ENCODE measurements at regions not wholly inside any gene's neighbourhood (a gene's known extent, or its start where the extent isn't known, plus 50 kb on each side); places are given as distances from the start of the nearest gene placed in this dataset.

DNA sequence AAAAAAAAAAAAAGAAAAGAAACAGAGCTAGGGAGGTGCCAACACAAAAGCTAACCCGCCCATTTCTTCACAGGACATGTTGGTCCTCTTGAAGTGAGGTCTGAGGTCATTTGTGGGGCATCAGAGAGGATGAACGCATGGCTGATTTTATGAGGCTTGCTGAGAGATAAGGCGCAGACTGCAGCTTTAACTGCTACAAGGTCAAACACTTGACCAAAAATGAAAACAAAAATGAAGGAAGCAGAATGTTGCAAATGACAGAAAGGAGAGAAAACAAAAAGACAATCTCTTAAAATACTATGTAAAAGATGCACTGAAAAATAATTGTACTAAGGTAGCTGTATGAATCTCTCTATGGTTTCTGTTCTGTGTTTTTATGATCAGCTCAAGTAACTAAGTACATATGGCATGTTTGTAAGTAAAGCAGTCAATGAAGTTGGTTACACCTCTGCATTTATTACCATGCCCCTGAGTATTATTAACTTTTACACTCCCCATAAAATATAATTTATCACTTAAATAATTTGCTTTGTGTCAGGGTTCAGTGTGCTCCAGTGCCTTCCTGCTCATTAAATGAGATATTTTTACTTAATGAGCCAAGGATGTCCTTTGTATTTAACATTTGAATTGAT, 249.1 kb upstream of the NR5A2 start:
- no peaks in the 10 kb centered on the region for H3K9me3 ChIP-seq (ENCODE audit: control insufficient read depth in 2 of 2, insufficient read depth in 1 of 2, low read depth in 1 of 2, low read length in 1 of 2)

DNA sequence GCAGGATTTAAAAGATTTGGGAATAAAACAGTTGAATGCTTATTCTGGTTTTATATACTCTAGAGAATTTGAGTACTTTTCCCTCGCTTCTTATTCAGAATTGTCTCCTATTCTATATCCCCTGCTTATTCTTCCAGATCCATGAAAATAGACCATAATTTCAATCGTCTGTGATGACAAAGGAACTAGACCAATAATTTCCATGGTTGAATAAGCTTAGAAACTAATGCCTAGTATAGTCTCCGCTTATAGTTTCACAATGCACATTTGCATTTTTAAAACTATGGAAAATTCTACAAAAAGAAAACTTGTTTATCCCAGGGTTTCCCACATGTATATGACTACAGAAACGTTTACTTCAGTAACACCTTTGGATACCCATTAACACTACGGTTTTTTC, 247.4 kb upstream of the NR5A2 start:
- no peak for FAIRE-seq
- Histone ChIP-seq H3K27me3 (ENCODE audit: control insufficient read depth in 3 of 3, insufficient read depth in 3 of 3, low read length in 3 of 3) (no peaks in the 10 kb centered on the region), H3K9me3 (ENCODE audit: control insufficient read depth in 2 of 2, insufficient read depth in 1 of 2, low read depth in 1 of 2, low read length in 1 of 2) (no peaks in the 10 kb centered on the region), H3K4me1 (ENCODE audit: control insufficient read depth in 3 of 3, insufficient read depth in 2 of 3, low read depth in 1 of 3, low read length in 2 of 3) (peaks cover 0 to 8% (median 0%) of the 10 kb centered on the region in 3 donors), H3K36me3 (ENCODE audit: control insufficient read depth in 3 of 3, insufficient read depth in 2 of 3, low read depth in 1 of 3, low read length in 3 of 3) (no peaks in the 10 kb centered on the region), H3K27ac (ENCODE audit: low read depth in 1 of 3, low read length in 2 of 3) (no peak overlapping the region), H3K4me3 (ENCODE audit: low read depth in 1 of 3, low read length in 3 of 3) (no peak overlapping the region)
- 82 to 94% (median 88%) methylated on average over 5 of the region's 5 CpGs for WGBS, 3 donors
- no peak for DNase-seq

More for the DNA sequence above, 249.1 kb upstream of the NR5A2 start:
- FAIRE-seq (no peak), DNase-seq (peak; percentile 88 to 94)
- H3K27ac ChIP-seq (ENCODE audit: low read depth in 1 of 3, low read length in 2 of 3) = peak overlapping the region in 2 of 3 donors; percentile 31 to 36
- WGBS, 3 donors = 21 to 47% (median 35%) methylated on average over 3 of the region's 3 CpGs
- no peaks in the 10 kb centered on the region for H3K27me3 ChIP-seq (ENCODE audit: control insufficient read depth in 3 of 3, insufficient read depth in 3 of 3, low read length in 3 of 3)
- no peaks in the 10 kb centered on the region for H3K36me3 ChIP-seq (ENCODE audit: control insufficient read depth in 3 of 3, insufficient read depth in 2 of 3, low read depth in 1 of 3, low read length in 3 of 3)
- H3K4me1 ChIP-seq (ENCODE audit: control insufficient read depth in 3 of 3, insufficient read depth in 2 of 3, low read depth in 1 of 3, low read length in 2 of 3) = peaks cover 0 to 8% (median 0%) of the 10 kb centered on the region in 3 donors
- no peak overlapping the region for H3K4me3 ChIP-seq (ENCODE audit: low read depth in 1 of 3, low read length in 3 of 3)

DNA sequence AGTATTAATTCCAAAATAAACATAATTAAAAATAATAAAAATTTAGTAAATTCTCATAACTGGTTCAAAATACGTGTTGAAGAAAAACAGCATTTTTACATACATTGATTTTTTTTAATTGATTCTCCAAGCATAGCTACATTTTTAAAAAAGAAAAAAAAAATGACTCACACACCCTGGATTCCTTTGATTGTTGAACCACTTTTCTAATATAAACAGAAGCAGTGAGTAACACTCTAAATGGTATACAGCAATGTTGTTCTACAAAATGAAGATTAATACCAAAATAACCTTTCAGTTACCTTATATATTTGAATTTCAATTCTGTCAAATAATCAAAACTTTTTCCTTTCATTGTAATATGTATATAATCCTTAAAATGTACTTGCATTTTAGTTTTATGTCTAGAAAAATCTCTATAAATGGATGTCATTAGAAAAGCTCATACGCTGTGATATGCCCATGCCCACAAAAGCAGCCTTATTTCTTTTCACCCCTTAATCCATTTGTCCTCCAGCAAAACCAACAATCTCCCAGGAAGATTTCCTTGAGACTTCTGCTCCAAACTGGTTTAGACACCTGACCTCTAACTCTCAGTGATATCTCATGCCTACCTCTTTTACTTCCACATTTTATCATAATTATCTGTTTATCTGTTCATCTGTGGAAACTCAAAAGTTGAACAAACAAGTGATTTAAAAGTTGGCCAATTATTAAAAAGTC, 246.4 kb upstream of the NR5A2 start:
- FAIRE-seq (no peak), DNase-seq (no peak)
- Histone ChIP-seq H3K27ac (ENCODE audit: low read depth in 1 of 3, low read length in 2 of 3) (no peak overlapping the region), H3K4me3 (ENCODE audit: low read depth in 1 of 3, low read length in 3 of 3) (no peak overlapping the region), H3K36me3 (ENCODE audit: control insufficient read depth in 3 of 3, insufficient read depth in 2 of 3, low read depth in 1 of 3, low read length in 3 of 3) (no peaks in the 10 kb centered on the region), H3K27me3 (ENCODE audit: control insufficient read depth in 3 of 3, insufficient read depth in 3 of 3, low read length in 3 of 3) (no peaks in the 10 kb centered on the region), H3K4me1 (ENCODE audit: control insufficient read depth in 3 of 3, insufficient read depth in 2 of 3, low read depth in 1 of 3, low read length in 2 of 3) (peaks cover 0 to 8% (median 0%) of the 10 kb centered on the region in 3 donors), H3K9me3 (ENCODE audit: control insufficient read depth in 2 of 2, insufficient read depth in 1 of 2, low read depth in 1 of 2, low read length in 1 of 2) (no peaks in the 10 kb centered on the region)
- 93 to 94% (median 94%) methylated on average over 2 of the region's 2 CpGs for WGBS, 3 donors

DNA sequence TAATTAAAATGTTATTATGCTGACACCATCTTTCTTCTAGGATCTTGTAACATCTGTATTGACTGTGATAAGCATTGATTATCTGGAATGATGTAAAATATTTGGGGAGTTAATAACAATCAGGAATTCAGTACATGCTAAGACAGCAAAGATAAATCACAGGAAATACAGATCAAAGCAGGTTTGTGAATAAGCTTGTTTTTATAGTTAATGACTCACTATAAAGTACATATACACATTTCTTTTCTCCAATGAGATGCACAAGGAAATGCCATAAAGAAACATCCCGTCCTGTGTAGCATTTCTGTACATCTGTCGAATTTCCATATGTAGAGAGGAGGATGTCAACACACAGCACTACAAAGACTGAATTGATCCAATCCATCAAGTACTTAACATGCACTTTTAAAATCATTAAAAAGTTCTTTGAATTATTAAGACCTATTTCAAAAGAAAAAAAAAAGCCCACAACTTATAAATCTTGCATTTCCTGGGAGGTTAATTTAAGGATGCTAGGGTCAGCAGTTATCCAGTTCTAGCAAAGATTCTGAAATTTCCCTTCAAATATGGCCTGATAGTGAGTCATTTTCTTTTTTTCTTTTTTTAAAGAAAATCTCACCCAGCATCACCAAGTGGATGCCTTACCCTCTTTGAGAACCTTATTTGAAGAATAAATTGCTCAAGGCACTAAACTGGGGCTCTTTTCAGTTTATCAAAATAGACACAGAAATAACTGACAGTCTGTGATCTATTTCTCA, 243.2 kb upstream of the NR5A2 start:
- Histone ChIP-seq H3K4me3 (ENCODE audit: low read depth in 1 of 3, low read length in 3 of 3) (no peak overlapping the region), H3K27me3 (ENCODE audit: control insufficient read depth in 3 of 3, insufficient read depth in 3 of 3, low read length in 3 of 3) (no peaks in the 10 kb centered on the region), H3K27ac (ENCODE audit: low read depth in 1 of 3, low read length in 2 of 3) (no peak overlapping the region), H3K36me3 (ENCODE audit: control insufficient read depth in 3 of 3, insufficient read depth in 2 of 3, low read depth in 1 of 3, low read length in 3 of 3) (no peaks in the 10 kb centered on the region), H3K9me3 (ENCODE audit: control insufficient read depth in 2 of 2, insufficient read depth in 1 of 2, low read depth in 1 of 2, low read length in 1 of 2) (no peaks in the 10 kb centered on the region), H3K4me1 (ENCODE audit: control insufficient read depth in 3 of 3, insufficient read depth in 2 of 3, low read depth in 1 of 3, low read length in 2 of 3) (no peaks in the 10 kb centered on the region)
- DNase-seq (no peak), FAIRE-seq (no peak)
- 36 to 55% (median 54%) methylated on average over 2 of the region's 2 CpGs for WGBS, 3 donors

DNA sequence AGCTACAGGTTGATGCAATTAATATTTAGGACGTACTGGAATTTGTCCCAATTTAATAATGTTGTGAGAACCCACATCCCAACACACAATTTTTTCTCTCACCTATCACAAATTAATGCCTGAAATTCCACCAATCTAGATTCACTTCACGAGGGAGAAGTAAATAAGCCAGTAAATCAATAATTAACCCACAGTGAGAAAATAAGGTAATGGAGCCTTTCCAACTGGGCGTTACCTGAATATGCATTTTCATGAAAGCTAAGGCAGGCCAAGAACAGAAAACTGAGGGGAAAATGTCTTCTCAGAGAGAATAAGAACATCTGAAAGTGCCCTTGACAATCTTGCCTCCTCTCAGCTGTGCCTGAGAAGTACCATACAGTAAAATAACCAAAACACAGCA, 240.8 kb upstream of the NR5A2 start:
- WGBS, 3 donors = 20 to 59% (median 35%) methylated on average over 3 of the region's 3 CpGs
- no peak overlapping the region for H3K27ac ChIP-seq (ENCODE audit: low read depth in 1 of 3, low read length in 2 of 3)
- H3K27me3 ChIP-seq (ENCODE audit: control insufficient read depth in 3 of 3, insufficient read depth in 3 of 3, low read length in 3 of 3) = no peaks in the 10 kb centered on the region
- peak; percentile 19 to 45 for DNase-seq
- no peaks in the 10 kb centered on the region for H3K9me3 ChIP-seq (ENCODE audit: control insufficient read depth in 2 of 2, insufficient read depth in 1 of 2, low read depth in 1 of 2, low read length in 1 of 2)
- no peaks in the 10 kb centered on the region for H3K36me3 ChIP-seq (ENCODE audit: control insufficient read depth in 3 of 3, insufficient read depth in 2 of 3, low read depth in 1 of 3, low read length in 3 of 3)
- H3K4me1 ChIP-seq (ENCODE audit: control insufficient read depth in 3 of 3, insufficient read depth in 2 of 3, low read depth in 1 of 3, low read length in 2 of 3) = no peaks in the 10 kb centered on the region
- no peak overlapping the region for H3K4me3 ChIP-seq (ENCODE audit: low read depth in 1 of 3, low read length in 3 of 3)
- FAIRE-seq = no peak

DNA sequence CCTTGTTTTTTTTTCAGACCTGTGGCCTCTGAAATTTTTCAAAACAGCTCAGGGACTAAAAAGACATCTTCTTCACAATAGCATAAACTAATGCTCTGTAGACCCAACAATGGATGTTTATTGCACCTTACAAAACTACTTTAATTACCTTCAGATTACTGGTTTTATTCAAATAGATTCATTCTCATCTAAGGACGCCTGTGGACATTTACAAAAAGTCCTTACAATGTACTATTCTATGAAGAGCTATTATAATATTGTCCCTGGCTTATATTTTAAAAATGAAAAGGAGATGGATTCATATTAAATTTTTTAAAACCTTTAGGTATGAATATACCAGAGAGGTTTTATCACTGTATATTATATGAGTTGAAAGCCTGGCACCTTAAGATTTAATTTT, 238.4 kb upstream of the NR5A2 start:
- Histone ChIP-seq H3K27ac (ENCODE audit: low read depth in 1 of 3, low read length in 2 of 3) (no peak overlapping the region), H3K27me3 (ENCODE audit: control insufficient read depth in 3 of 3, insufficient read depth in 3 of 3, low read length in 3 of 3) (no peaks in the 10 kb centered on the region), H3K9me3 (ENCODE audit: control insufficient read depth in 2 of 2, insufficient read depth in 1 of 2, low read depth in 1 of 2, low read length in 1 of 2) (no peaks in the 10 kb centered on the region), H3K36me3 (ENCODE audit: control insufficient read depth in 3 of 3, insufficient read depth in 2 of 3, low read depth in 1 of 3, low read length in 3 of 3) (no peaks in the 10 kb centered on the region), H3K4me3 (ENCODE audit: low read depth in 1 of 3, low read length in 3 of 3) (no peak overlapping the region), H3K4me1 (ENCODE audit: control insufficient read depth in 3 of 3, insufficient read depth in 2 of 3, low read depth in 1 of 3, low read length in 2 of 3) (no peaks in the 10 kb centered on the region)
- 74 to 89% (median 77%) methylated on average over 1 of the region's 1 CpG for WGBS, 3 donors
- FAIRE-seq = peak; percentile 53
- DNase-seq = no peak

DNA sequence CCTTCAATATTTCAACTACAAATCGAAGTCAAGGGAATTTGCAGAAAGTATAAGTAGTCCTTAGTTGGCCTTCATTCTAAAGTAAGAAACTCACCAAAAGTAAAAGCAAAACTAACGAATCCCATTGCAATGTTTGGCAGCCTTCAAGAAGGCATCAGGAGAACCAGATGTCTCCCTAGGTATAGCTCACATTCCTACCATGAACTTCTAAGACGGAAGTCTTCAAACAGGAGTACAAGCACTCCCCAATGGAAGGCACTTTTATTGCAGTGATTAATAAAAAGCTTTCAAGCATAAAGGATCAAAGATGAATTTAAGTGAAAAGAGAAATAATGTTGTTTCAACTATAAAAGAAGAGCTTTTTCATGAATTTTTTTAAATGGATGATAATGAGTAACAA, 236.0 kb upstream of the NR5A2 start:
- no peak overlapping the region for H3K27ac ChIP-seq (ENCODE audit: low read depth in 1 of 3, low read length in 2 of 3)
- WGBS, 3 donors = 71 to 83% (median 75%) methylated on average over 3 of the region's 3 CpGs
- DNase-seq (no peak), FAIRE-seq (no peak)
- H3K27me3 ChIP-seq (ENCODE audit: control insufficient read depth in 3 of 3, insufficient read depth in 3 of 3, low read length in 3 of 3) = no peaks in the 10 kb centered on the region
- H3K36me3 ChIP-seq (ENCODE audit: control insufficient read depth in 3 of 3, insufficient read depth in 2 of 3, low read depth in 1 of 3, low read length in 3 of 3) = no peaks in the 10 kb centered on the region
- no peak overlapping the region for H3K4me3 ChIP-seq (ENCODE audit: low read depth in 1 of 3, low read length in 3 of 3)
- H3K9me3 ChIP-seq (ENCODE audit: control insufficient read depth in 2 of 2, insufficient read depth in 1 of 2, low read depth in 1 of 2, low read length in 1 of 2) = no peaks in the 10 kb centered on the region
- no peaks in the 10 kb centered on the region for H3K4me1 ChIP-seq (ENCODE audit: control insufficient read depth in 3 of 3, insufficient read depth in 2 of 3, low read depth in 1 of 3, low read length in 2 of 3)

DNA sequence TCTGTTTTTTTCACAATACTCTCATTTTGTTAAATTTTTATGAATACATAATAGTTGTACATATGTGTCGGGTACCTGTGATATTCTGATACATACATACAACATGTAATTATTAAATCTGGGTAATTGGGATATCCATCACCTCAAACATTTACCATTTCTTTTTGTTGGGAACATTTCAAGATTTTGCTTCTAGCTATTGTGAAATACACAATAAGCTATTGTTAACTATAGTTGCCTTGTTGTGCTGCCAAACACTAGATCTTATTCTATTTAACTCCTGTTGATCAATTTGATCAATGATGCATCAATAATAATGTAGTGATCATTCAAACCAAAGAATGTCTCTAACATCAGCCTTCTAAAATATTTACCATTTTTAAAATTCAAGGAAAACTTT, 234.6 kb upstream of the NR5A2 start:
- Histone ChIP-seq H3K27ac (ENCODE audit: low read depth in 1 of 3, low read length in 2 of 3) (no peak overlapping the region), H3K4me1 (ENCODE audit: control insufficient read depth in 3 of 3, insufficient read depth in 2 of 3, low read depth in 1 of 3, low read length in 2 of 3) (no peaks in the 10 kb centered on the region), H3K36me3 (ENCODE audit: control insufficient read depth in 3 of 3, insufficient read depth in 2 of 3, low read depth in 1 of 3, low read length in 3 of 3) (no peaks in the 10 kb centered on the region), H3K27me3 (ENCODE audit: control insufficient read depth in 3 of 3, insufficient read depth in 3 of 3, low read length in 3 of 3) (no peaks in the 10 kb centered on the region), H3K9me3 (ENCODE audit: control insufficient read depth in 2 of 2, insufficient read depth in 1 of 2, low read depth in 1 of 2, low read length in 1 of 2) (no peaks in the 10 kb centered on the region), H3K4me3 (ENCODE audit: low read depth in 1 of 3, low read length in 3 of 3) (no peak overlapping the region)
- FAIRE-seq (no peak), DNase-seq (no peak)
- WGBS, 3 donors = 89 to 98% (median 94%) methylated on average over 1 of the region's 1 CpG
